H1 (cell line): ENCODE measurements at regions not wholly inside any gene's neighbourhood (a gene's known extent, or its start where the extent isn't known, plus 50 kb on each side); places are given as distances from the start of the nearest gene placed in this dataset.

Source experiments
- CTCF ChIA-PET: fragments of 300-600 bp; sonication (Branson Sonifier 250); formaldehyde crosslinking; loops from one replicate; lab custom pipeline; 2021; ENCODE audit not compliant: partially characterized antibody; lab: Charles Lee
- POLR2A ChIA-PET: fragments of 300-600 bp; sonication (Branson Sonifier 250); formaldehyde crosslinking; loops from one replicate; lab custom pipeline; 2021; ENCODE audit warnings: inconsistent platforms; ENCODE audit not compliant: partially characterized antibody; lab: Charles Lee
- DNase-seq, 2 experiments: peaks; one replicate each; pipeline versions ENCODE4 v3.0.0 to v3.0.0-alpha.2; 2010 to 2022; ENCODE audit warnings: low spot score in 2 of 2, low read depth in 1 of 2, mixed read lengths in 1 of 2
- FAIRE-seq: peaks from 2 replicates; lab custom pipeline; 2011; peaks lifted over from hg19 to GRCh38; lab: Jason Lieb, UNC
- H2AFZ ChIP-seq: 2 replicates; pipeline ENCODE4 v1.8.1; 2012; ENCODE audit warnings: low read length, inconsistent platforms
- H2AK5ac ChIP-seq: 2 replicates; pipeline ENCODE4 v1.6.1; 2013; ENCODE audit warnings: low read depth, low read length
- H2BK120ac ChIP-seq: replicated peaks from 2 replicates; pipeline ENCODE3; 2013; ENCODE audit warnings: low read depth, low read length, inconsistent platforms
- H2BK12ac ChIP-seq: 2 replicates; pipeline ENCODE4 v1.6.1; 2013; ENCODE audit warnings: low read depth, low read length
- H2BK15ac ChIP-seq: 2 replicates; pipeline ENCODE4 v1.6.1; 2013; ENCODE audit warnings: low read length
- H2BK20ac ChIP-seq: 2 replicates; pipeline ENCODE4 v1.6.1; 2013; ENCODE audit warnings: low read length
- H2BK5ac ChIP-seq: 2 replicates; pipeline ENCODE4 v1.6.1; 2013; ENCODE audit warnings: low read depth, low read length
- H3K14ac ChIP-seq: 2 replicates; pipeline ENCODE4 v1.6.1; 2013; ENCODE audit warnings: inconsistent platforms; ENCODE audit not compliant: insufficient read length
- H3K18ac ChIP-seq: 2 replicates; pipeline ENCODE4 v1.6.1; 2013; ENCODE audit warnings: low read length; ENCODE audit errors: extremely low read depth
- H3K23ac ChIP-seq: 2 replicates; pipeline ENCODE4 v1.6.1; 2013; ENCODE audit warnings: inconsistent platforms; ENCODE audit not compliant: insufficient read length
- H3K23me2 ChIP-seq: 2 replicates; pipeline ENCODE4 v1.6.1; 2013; ENCODE audit warnings: low read depth, low read length
- H3K27ac ChIP-seq: 2 replicates; pipeline ENCODE4 v1.6.1; 2011; ENCODE audit warnings: low read depth, low read length, inconsistent platforms
- H3K27me3 ChIP-seq, 4 experiments: replicated peaks in 1 of 4; 1 replicate in 1 of 4; 2 replicates in 3 of 4; pipeline versions ENCODE4 v1.6.1 to v1.8.1; 2011 to 2013; ENCODE audit warnings: low read length in 3 of 4, mild to moderate bottlenecking in 3 of 4, inconsistent platforms in 2 of 4, mixed read lengths in 2 of 4, moderate library complexity in 1 of 4; ENCODE audit not compliant: control insufficient read depth in 3 of 4, insufficient read depth in 3 of 4; ENCODE audit errors: extremely low read depth in 1 of 4
- H3K36me3 ChIP-seq, 4 experiments: 2 replicates each; pipeline versions ENCODE4 v1.6.1 to v1.8.1; 2011 to 2013; ENCODE audit warnings: mild to moderate bottlenecking in 4 of 4, low read length in 3 of 4, moderate library complexity in 2 of 4, control low read depth in 1 of 4, inconsistent platforms in 1 of 4; ENCODE audit not compliant: insufficient read depth in 4 of 4, control insufficient read depth in 2 of 4
- H3K4ac ChIP-seq: replicated peaks from 2 replicates; pipeline ENCODE3; 2013; ENCODE audit warnings: low read length, low read depth, mixed read lengths, inconsistent platforms; ENCODE audit not compliant: insufficient read length
- H3K4me1 ChIP-seq, 4 experiments: replicated peaks in 1 of 4; 1 replicate in 1 of 4; 2 replicates in 3 of 4; pipeline versions ENCODE4 v1.6.1 to v1.8.1; 2011 to 2013; ENCODE audit warnings: low read length in 3 of 4, inconsistent platforms in 2 of 4, mixed read lengths in 1 of 4; ENCODE audit not compliant: insufficient read depth in 4 of 4, control insufficient read depth in 3 of 4
- H3K4me2 ChIP-seq, 2 experiments: 2 replicates each; pipeline versions ENCODE4 v1.6.1 to v1.8.1; 2011 to 2013; ENCODE audit warnings: low read depth in 2 of 2, low read length in 2 of 2, control low read depth in 1 of 2, inconsistent platforms in 1 of 2, mild to moderate bottlenecking in 1 of 2; ENCODE audit not compliant: insufficient read depth in 1 of 2
- H3K4me3 ChIP-seq, 4 experiments: fragments of 200-600, 300-600 bp in 1 of 4; sonication (generic), shearing (Covaris generic), sonication (Bioruptor Twin) in 1 of 4; 2 replicates each; pipeline versions ENCODE4 v1.5.1 to v1.8.1; 2011 to 2016; ENCODE audit warnings: low read length in 4 of 4, low read depth in 3 of 4, control low read depth in 2 of 4, inconsistent platforms in 2 of 4, mild to moderate bottlenecking in 2 of 4, mixed read lengths in 1 of 4, moderate library complexity in 1 of 4; ENCODE audit not compliant: insufficient read depth in 2 of 4; ENCODE audit errors: extremely low read depth in 1 of 4
- H3K56ac ChIP-seq: replicated peaks from 2 replicates; pipeline ENCODE3; 2013; ENCODE audit warnings: low read depth, mild to moderate bottlenecking, mixed read lengths, low read length, inconsistent platforms; ENCODE audit not compliant: insufficient read length
- H3K79me1 ChIP-seq: 2 replicates; pipeline ENCODE4 v1.6.1; 2013; ENCODE audit warnings: low read depth, low read length, control low read depth
- H3K79me2 ChIP-seq, 2 experiments: 2 replicates each; pipeline versions ENCODE4 v1.6.1 to v1.8.1; 2012 to 2013; ENCODE audit warnings: low read length in 2 of 2, mild to moderate bottlenecking in 2 of 2, inconsistent platforms in 1 of 2; ENCODE audit not compliant: insufficient read depth in 2 of 2, control insufficient read depth in 1 of 2
- H3K9ac ChIP-seq, 4 experiments: replicated peaks in 1 of 4; 1 replicate in 1 of 4; 2 replicates in 3 of 4; pipeline versions ENCODE4 v1.6.1 to v1.8.1; 2011 to 2013; ENCODE audit warnings: low read depth in 3 of 4, low read length in 3 of 4, control low read depth in 2 of 4, mild to moderate bottlenecking in 2 of 4, moderate library complexity in 2 of 4, inconsistent platforms in 1 of 4; ENCODE audit errors: extremely low read depth in 1 of 4
- H3K9me3 ChIP-seq, 2 experiments: 2 replicates each; pipeline versions ENCODE4 v1.6.1 to v1.8.1; 2012 to 2013; ENCODE audit warnings: mild to moderate bottlenecking in 2 of 2, moderate library complexity in 2 of 2, control low read depth in 1 of 2, inconsistent platforms in 1 of 2, low read depth in 1 of 2, low read length in 1 of 2, mixed read lengths in 1 of 2; ENCODE audit not compliant: insufficient read depth in 2 of 2
- H4K20me1 ChIP-seq, 2 experiments: replicated peaks in 1 of 2; 2 replicates each; pipeline versions ENCODE3 to v1.8.1; 2011 to 2013; ENCODE audit warnings: inconsistent platforms in 2 of 2, low read length in 2 of 2, mild to moderate bottlenecking in 1 of 2; ENCODE audit not compliant: insufficient read depth in 2 of 2, control insufficient read depth in 1 of 2
- H4K5ac ChIP-seq: 2 replicates; pipeline ENCODE4 v1.6.1; 2013; ENCODE audit warnings: low read length, low read depth, mixed read lengths, inconsistent platforms; ENCODE audit not compliant: insufficient read length
- H4K8ac ChIP-seq: 2 replicates; pipeline ENCODE4 v1.8.0; 2013; ENCODE audit warnings: mild to moderate bottlenecking, moderate library complexity, low read length, inconsistent platforms; ENCODE audit not compliant: insufficient read depth; ENCODE audit errors: extremely low read depth
- H4K91ac ChIP-seq: replicated peaks from 2 replicates; pipeline ENCODE3; 2013; ENCODE audit warnings: low read length, mixed read lengths, inconsistent platforms; ENCODE audit not compliant: insufficient read length
- ASH2L ChIP-seq: fragments of 200-600, 300-600 bp; sonication (generic); IDR thresholded peaks from one replicate; pipeline ENCODE4 v1.7.1; 2017; ENCODE audit warnings: low read length
- BCL11A ChIP-seq, 2 experiments: IDR thresholded peaks; one replicate each; pipeline ENCODE4 v1.6.1; 2011; ENCODE audit warnings: low read depth in 2 of 2, low read length in 2 of 2, mild to moderate bottlenecking in 2 of 2
- BRCA1 ChIP-seq: IDR thresholded peaks from 2 replicates; pipeline ENCODE4 v1.6.1; 2012; ENCODE audit warnings: low read depth, low read length, improper control_type of control experiment
- EP300 ChIP-seq, 2 experiments: IDR thresholded peaks; 1 replicate in 1 of 2; 2 replicates in 1 of 2; pipeline ENCODE4 v1.6.1; 2011 to 2012; ENCODE audit warnings: low read depth in 2 of 2, low read length in 2 of 2, mild to moderate bottlenecking in 2 of 2, borderline replicate concordance in 1 of 2, inconsistent platforms in 1 of 2, moderate library complexity in 1 of 2
- FOSL1 ChIP-seq: IDR thresholded peaks from 2 replicates; pipeline ENCODE4 v1.6.1; 2011; ENCODE audit warnings: mild to moderate bottlenecking, low read depth, low read length, moderate library complexity; ENCODE audit not compliant: insufficient read depth
- GTF2F1 ChIP-seq: IDR thresholded peaks from 2 replicates; pipeline ENCODE4 v1.6.1; 2012; ENCODE audit warnings: low read depth, low read length, improper control_type of control experiment, borderline replicate concordance
- KDM4A ChIP-seq: IDR thresholded peaks from one replicate; pipeline ENCODE4 v1.7.1; 2012; ENCODE audit warnings: low read depth, mild to moderate bottlenecking, moderate library complexity, low read length, inconsistent platforms; ENCODE audit not compliant: severe bottlenecking
- MAX ChIP-seq: IDR thresholded peaks from 2 replicates; pipeline ENCODE4 v1.6.1; 2012; ENCODE audit warnings: inconsistent platforms
- RXRA ChIP-seq: IDR thresholded peaks from 2 replicates; pipeline ENCODE4 v1.6.1; 2011; ENCODE audit warnings: low read depth, mild to moderate bottlenecking, low read length, moderate library complexity; ENCODE audit not compliant: insufficient read depth
- SAP30 ChIP-seq: fragments of 300-600 bp; sonication (generic); IDR thresholded peaks from 2 replicates; pipeline ENCODE4 v1.7.1; 2012; ENCODE audit warnings: low read length, moderate library complexity, mild to moderate bottlenecking, inconsistent platforms; ENCODE audit not compliant: insufficient read depth, insufficient replicate concordance
- SIRT6 ChIP-seq: IDR thresholded peaks from one replicate; pipeline ENCODE4 v1.7.1; 2012; ENCODE audit warnings: low read length, inconsistent platforms
- SP2 ChIP-seq: IDR thresholded peaks from 2 replicates; pipeline ENCODE4 v1.6.1; 2012; ENCODE audit warnings: mild to moderate bottlenecking, low read length, inconsistent platforms
- SUZ12 ChIP-seq: fragments of 200-600 bp; sonication (generic); IDR thresholded peaks from 2 replicates; pipeline ENCODE4 v1.6.1; 2012; ENCODE audit warnings: mild to moderate bottlenecking, inconsistent platforms, low read length, moderate library complexity, mixed read lengths
- YY1 ChIP-seq: IDR thresholded peaks from 2 replicates; pipeline ENCODE4 v1.6.1; 2011; ENCODE audit warnings: low read depth, mild to moderate bottlenecking, low read length
- ZNF274 ChIP-seq: IDR thresholded peaks from 2 replicates; pipeline ENCODE4 v1.7.0; 2012; ENCODE audit warnings: low read length, borderline replicate concordance; ENCODE audit errors: extremely low read depth
- WGBS, 2 experiments: shearing (Covaris generic) in 1 of 2; methylation state at CpG; one replicate each; pipeline versions ENCODE4 v1.1.6 to v1.1.7; 2013 to 2015; ENCODE audit warnings: low lambda C conversion rate in 2 of 2, mixed read lengths in 2 of 2, inconsistent platforms in 1 of 2, low coverage in 1 of 2, missing lambda C conversion rate in 1 of 2; ENCODE audit not compliant: insufficient replicate concordance in 2 of 2, insufficient coverage in 1 of 2, insufficient read length in 1 of 2; ENCODE audit errors: extremely low coverage in 1 of 2, missing lambda C conversion rate in 1 of 2; 5-methylcytosine and 5-hydroxymethylcytosine counted together

- no peaks in the 10 kb centered on the region for H3K79me1 ChIP-seq
- H3K23me2 ChIP-seq = no peaks in the 10 kb centered on the region; the same call in 1 of the 2 replicates
- H2BK12ac ChIP-seq = no peak overlapping the region
- no peak overlapping the region for H2AK5ac ChIP-seq
- no peak overlapping the region for H3K14ac ChIP-seq
- H4K91ac ChIP-seq = no peak overlapping the region
- H3K27ac ChIP-seq = no peak overlapping the region
- H3K56ac ChIP-seq = no peak overlapping the region
- no peak overlapping the region for H2BK20ac ChIP-seq
- H3K27me3 ChIP-seq = no peaks in the 10 kb centered on the region
- H3K79me2 ChIP-seq = no peaks in the 10 kb centered on the region
- DNase-seq (no peak), FAIRE-seq (no peak)
- CTCF ChIA-PET = interaction anchor here (1.1 to 6.6 kb wide), 2 partner anchors 10 to 35 kb away, joined by 4 to 37 read pairs; no protein-coding TSS in a partner anchor
- no peaks in the 10 kb centered on the region for H3K36me3 ChIP-seq
- no peak overlapping the region for H3K9ac ChIP-seq
- no peak overlapping the region for H4K8ac ChIP-seq
- WGBS, 2 experiments = 63% methylated on average over 1 of the region's 1 CpG; no CpG with 5 or more reads in 1 of the 2 experiments
- no peak overlapping the region for H2BK15ac ChIP-seq
- H2AFZ ChIP-seq = no peak overlapping the region
- H3K18ac ChIP-seq = no peak overlapping the region
- no peaks in the 10 kb centered on the region for H3K9me3 ChIP-seq
- no peaks in the 10 kb centered on the region for H4K20me1 ChIP-seq
- H3K4ac ChIP-seq = no peak overlapping the region
- H3K4me3 ChIP-seq = no peak overlapping the region
- no peak overlapping the region for H3K23ac ChIP-seq
- no peaks in the 10 kb centered on the region for H3K4me1 ChIP-seq
- H3K4me2 ChIP-seq = no peak overlapping the region
- H2BK5ac ChIP-seq = no peak overlapping the region
- H2BK120ac ChIP-seq = no peak overlapping the region
- TF ChIP-seq ASH2L (no peak), SIRT6 (no peak), ZNF274 (no peak), EP300 (IDR thresholded peaks at IDR 0.05; ENCODE audit: borderline replicate concordance in 1 of 2, low read depth in 2 of 2, low read length in 2 of 2) (no peak), MAX (no peak), YY1 (no peak), BRCA1 (no peak), FOSL1 (no peak), SUZ12 (no peak), RXRA (no peak), SP2 (no peak), SAP30 (no peak), GTF2F1 (no peak), BCL11A (IDR thresholded peaks at IDR 0.05; ENCODE audit: low read depth in 2 of 2, low read length in 2 of 2) (no peak), KDM4A (no peak)
- POLR2A ChIA-PET = no interaction called here
- no peak overlapping the region for H4K5ac ChIP-seq
Observed at GRCh38 chr1:209238356-209238755, 345.2 kb upstream of the CAMK1G start.
